Neural progenitor cell (in vitro differentiated cells): ENCODE measurements at regions not wholly inside any gene's neighbourhood (a gene's known extent, or its start where the extent isn't known, plus 50 kb on each side); places are given as distances from the start of the nearest gene placed in this dataset.
"Not testable (repeated sequence)": the region's sequence is repeated elsewhere in the genome, so short reads cannot be mapped to it uniquely, and the experiment has no call there.

Experiments used
- DNase-seq: peaks from one replicate; pipeline ENCODE4 v3.0.0-alpha.2; 2016; ENCODE audit warnings: low spot score
- H2AFZ ChIP-seq: fragments of 200-600 bp; sonication (generic); replicated peaks from 2 replicates; pipeline ENCODE4 v1.6.1; 2016; ENCODE audit warnings: antibody characterized with exemption
- H3F3A ChIP-seq: fragments of 200-600 bp; sonication (generic); 2 replicates; pipeline ENCODE4 v1.6.1; 2016; ENCODE audit warnings: antibody characterized with exemption, low read depth
- H3K27ac ChIP-seq: fragments of 200-600 bp; sonication (generic); 2 replicates; pipeline ENCODE4 v1.5.1; 2016; ENCODE audit warnings: mild to moderate bottlenecking
- H3K27me3 ChIP-seq: fragments of 200-600 bp; sonication (generic); 2 replicates; pipeline ENCODE4 v1.6.1; 2016; ENCODE audit warnings: mild to moderate bottlenecking, moderate library complexity
- H3K36me3 ChIP-seq: fragments of 200-600 bp; sonication (generic); 2 replicates; pipeline ENCODE4 v1.5.1; 2016
- H3K4me1 ChIP-seq: fragments of 200-600 bp; sonication (generic); 2 replicates; pipeline ENCODE4 v1.6.1; 2016; ENCODE audit warnings: mixed run types
- H3K4me2 ChIP-seq: fragments of 200-600 bp; sonication (generic); 2 replicates; pipeline ENCODE4 v1.6.1; 2016
- H3K4me3 ChIP-seq: fragments of 200-600 bp; sonication (generic); 2 replicates; pipeline ENCODE4 v1.5.1; 2016
- H3K79me2 ChIP-seq: fragments of 200-600 bp; sonication (generic); 2 replicates; pipeline ENCODE4 v1.6.1; 2016; ENCODE audit warnings: low read depth
- H3K9ac ChIP-seq: fragments of 200-600 bp; sonication (generic); 2 replicates; pipeline ENCODE4 v1.6.1; 2016
- H3K9me3 ChIP-seq: fragments of 200-600 bp; sonication (generic); 2 replicates; pipeline ENCODE4 v1.5.1; 2016; ENCODE audit warnings: low read depth
- H4K20me1 ChIP-seq: fragments of 200-600 bp; sonication (generic); 2 replicates; pipeline ENCODE4 v1.6.1; 2016; ENCODE audit warnings: low read depth
- H3K27ac Mint-ChIP-seq: 3 replicates; pipeline ENCODE4 v1.8.0; 2021; ENCODE audit warnings: mixed read lengths
- H3K27me3 Mint-ChIP-seq: 2 replicates; pipeline ENCODE4 v1.8.0; 2022; ENCODE audit warnings: low read depth, mild to moderate bottlenecking, inconsistent platforms, moderate library complexity, mixed read lengths; ENCODE audit not compliant: insufficient read depth
- H3K36me3 Mint-ChIP-seq: 3 replicates; pipeline ENCODE4 v1.8.0; 2021; ENCODE audit warnings: mixed read lengths
- H3K4me1 Mint-ChIP-seq: 3 replicates; pipeline ENCODE4 v1.8.0; 2021; ENCODE audit warnings: mixed read lengths
- H3K4me3 Mint-ChIP-seq: 3 replicates; pipeline ENCODE4 v1.8.0; 2021; ENCODE audit warnings: mild to moderate bottlenecking, moderate library complexity, mixed read lengths
- H3K9me3 Mint-ChIP-seq: 3 replicates; pipeline ENCODE4 v1.8.0; 2020; ENCODE audit warnings: mixed read lengths
- EZH2 ChIP-seq: fragments of 200-600 bp; sonication (generic); IDR thresholded peaks from 2 replicates; pipeline ENCODE4 v1.6.1; 2017; ENCODE audit warnings: antibody characterized with exemption, mild to moderate bottlenecking, moderate library complexity
- EZH2phosphoT487 ChIP-seq: fragments of 200-600 bp; sonication (generic); IDR thresholded peaks from 2 replicates; pipeline ENCODE4 v1.6.1; 2017; ENCODE audit warnings: antibody characterized with exemption
- TF ChIP-seq, protein P1 (sequence below): fragments of 200-600 bp; sonication (generic); IDR thresholded peaks from 2 replicates; pipeline ENCODE4 v1.5.1; 2017; ENCODE audit warnings: antibody characterized with exemption, mild to moderate bottlenecking

GRCh38 chr9:87781331-87781730 lies 55.4 kb downstream of the CTSL start:
- Histone ChIP-seq H3K27me3 (no peaks in the 10 kb centered on the region), H3K9me3 (no peaks in the 10 kb centered on the region), H3K4me1 (no peaks in the 10 kb centered on the region), H3K79me2 (no peaks in the 10 kb centered on the region), H3K36me3 (no peaks in the 10 kb centered on the region), H4K20me1 (no peaks in the 10 kb centered on the region), H3K27ac (no peak overlapping the region), H2AFZ (no peak overlapping the region), H3K4me3 (no peak overlapping the region), H3F3A (no peaks in the 10 kb centered on the region), H3K9ac (no peak overlapping the region), H3K4me2 (no peak overlapping the region)
- H3K4me3 Mint-ChIP-seq = no peak overlapping the region
- no peak for DNase-seq
- no peaks in the 10 kb centered on the region for H3K4me1 Mint-ChIP-seq
- no peaks in the 10 kb centered on the region for H3K9me3 Mint-ChIP-seq
- H3K36me3 Mint-ChIP-seq = no peaks in the 10 kb centered on the region
- no peaks in the 10 kb centered on the region for H3K27me3 Mint-ChIP-seq
- TF ChIP-seq EZH2phosphoT487 (no peak), EZH2 (no peak)
- TF ChIP-seq, protein P1, sequence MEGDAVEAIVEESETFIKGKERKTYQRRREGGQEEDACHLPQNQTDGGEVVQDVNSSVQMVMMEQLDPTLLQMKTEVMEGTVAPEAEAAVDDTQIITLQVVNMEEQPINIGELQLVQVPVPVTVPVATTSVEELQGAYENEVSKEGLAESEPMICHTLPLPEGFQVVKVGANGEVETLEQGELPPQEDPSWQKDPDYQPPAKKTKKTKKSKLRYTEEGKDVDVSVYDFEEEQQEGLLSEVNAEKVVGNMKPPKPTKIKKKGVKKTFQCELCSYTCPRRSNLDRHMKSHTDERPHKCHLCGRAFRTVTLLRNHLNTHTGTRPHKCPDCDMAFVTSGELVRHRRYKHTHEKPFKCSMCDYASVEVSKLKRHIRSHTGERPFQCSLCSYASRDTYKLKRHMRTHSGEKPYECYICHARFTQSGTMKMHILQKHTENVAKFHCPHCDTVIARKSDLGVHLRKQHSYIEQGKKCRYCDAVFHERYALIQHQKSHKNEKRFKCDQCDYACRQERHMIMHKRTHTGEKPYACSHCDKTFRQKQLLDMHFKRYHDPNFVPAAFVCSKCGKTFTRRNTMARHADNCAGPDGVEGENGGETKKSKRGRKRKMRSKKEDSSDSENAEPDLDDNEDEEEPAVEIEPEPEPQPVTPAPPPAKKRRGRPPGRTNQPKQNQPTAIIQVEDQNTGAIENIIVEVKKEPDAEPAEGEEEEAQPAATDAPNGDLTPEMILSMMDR = no peak
- H3K27ac Mint-ChIP-seq = no peak overlapping the region

DNA sequence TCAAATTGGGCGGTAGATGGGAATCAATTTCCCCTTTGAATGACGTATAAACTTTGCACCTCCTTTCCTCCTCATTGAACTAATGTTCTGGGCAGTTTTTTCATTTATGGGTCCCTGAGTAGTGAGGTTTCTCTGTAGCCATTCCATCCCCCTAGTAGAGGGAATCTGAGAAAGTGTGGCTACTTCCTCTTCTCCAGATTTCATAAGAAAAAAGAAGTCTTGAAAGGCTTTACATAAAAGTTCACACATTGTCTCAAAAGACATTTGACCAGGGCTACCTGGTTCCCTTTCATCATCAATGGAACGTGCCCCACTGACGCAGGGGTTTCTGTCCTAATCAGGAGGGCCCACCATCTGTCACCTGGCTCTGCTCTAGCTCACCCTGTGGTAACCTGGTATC lies 57.3 kb downstream of the CTSL start:
- H4K20me1 ChIP-seq = no peaks in the 10 kb centered on the region
- no peaks in the 10 kb centered on the region for H3K27me3 ChIP-seq
- Mint-ChIP-seq H3K4me3 (no peak overlapping the region), H3K36me3 (no peaks in the 10 kb centered on the region), H3K4me1 (peaks cover 6% of the 10 kb centered on the region), H3K27me3 (no peaks in the 10 kb centered on the region), H3K9me3 (peaks cover 4% of the 10 kb centered on the region), H3K27ac (no peak overlapping the region)
- DNase-seq = no peak
- no peak overlapping the region for H3K27ac ChIP-seq
- no peak overlapping the region for H3K9ac ChIP-seq
- H3K9me3 ChIP-seq = no peaks in the 10 kb centered on the region
- H3K79me2 ChIP-seq = no peaks in the 10 kb centered on the region
- H3K4me3 ChIP-seq = no peak overlapping the region
- no peaks in the 10 kb centered on the region for H3F3A ChIP-seq
- H3K4me1 ChIP-seq = no peaks in the 10 kb centered on the region
- TF ChIP-seq EZH2phosphoT487 (no peak), EZH2 (no peak)
- TF ChIP-seq, protein P1 = no peak
- no peak overlapping the region for H3K4me2 ChIP-seq
- no peak overlapping the region for H2AFZ ChIP-seq
- no peaks in the 10 kb centered on the region for H3K36me3 ChIP-seq

- H3K9me3 Mint-ChIP-seq, H3K27ac ChIP-seq, H3K79me2 ChIP-seq, H3K4me2 ChIP-seq, H3K27ac Mint-ChIP-seq, H3K27me3 Mint-ChIP-seq, H3K36me3 ChIP-seq, H4K20me1 ChIP-seq, DNase-seq, H3K4me3 Mint-ChIP-seq, H2AFZ ChIP-seq, H3K9ac ChIP-seq, H3K4me1 Mint-ChIP-seq, H3K4me1 ChIP-seq, H3F3A ChIP-seq, H3K36me3 Mint-ChIP-seq, H3K27me3 ChIP-seq, H3K4me3 ChIP-seq, H3K9me3 ChIP-seq: not testable (repeated sequence)
Observed at GRCh38 chr9:87785315-87785970, 59.5 kb downstream of the CTSL start.

DNA sequence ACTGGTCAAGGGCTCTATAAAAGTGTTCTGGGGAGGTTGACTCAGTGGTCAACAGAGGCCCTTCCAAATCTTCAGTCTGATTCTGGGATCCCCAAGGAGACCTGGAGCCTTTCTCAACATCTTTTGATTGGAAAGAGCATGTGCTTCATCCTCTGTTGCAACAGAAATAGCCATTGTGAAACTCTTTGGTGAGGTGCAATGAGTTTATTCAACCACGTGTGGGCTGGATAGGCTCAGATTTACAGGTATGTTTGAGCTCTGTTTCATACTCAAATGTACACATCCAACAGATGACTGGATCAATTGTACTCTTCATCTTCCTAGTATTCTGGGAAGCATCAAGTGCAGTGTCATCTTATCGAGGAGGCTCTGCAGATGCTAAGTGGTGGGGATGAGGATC lies 60.5 kb downstream of the CTSL start:
- Histone ChIP-seq H3K4me3 (no peak overlapping the region), H3K9ac (no peak overlapping the region), H2AFZ (no peak overlapping the region), H3K79me2 (no peaks in the 10 kb centered on the region), H3K9me3 (no peaks in the 10 kb centered on the region), H3K27ac (no peak overlapping the region), H3F3A (no peaks in the 10 kb centered on the region), H3K36me3 (no peaks in the 10 kb centered on the region), H3K27me3 (no peaks in the 10 kb centered on the region), H4K20me1 (no peaks in the 10 kb centered on the region), H3K4me2 (no peak overlapping the region), H3K4me1 (no peaks in the 10 kb centered on the region)
- TF ChIP-seq EZH2phosphoT487 = no peak
- no peak for TF ChIP-seq EZH2
- TF ChIP-seq, protein P1 = no peak
- no peaks in the 10 kb centered on the region for H3K36me3 Mint-ChIP-seq
- H3K4me1 Mint-ChIP-seq = peaks cover 6% of the 10 kb centered on the region
- peaks cover 4% of the 10 kb centered on the region for H3K9me3 Mint-ChIP-seq
- H3K27ac Mint-ChIP-seq = no peak overlapping the region
- DNase-seq = no peak
- peaks cover 6% of the 10 kb centered on the region for H3K27me3 Mint-ChIP-seq
- no peak overlapping the region for H3K4me3 Mint-ChIP-seq
